ENCODE measurements at regions not wholly inside any gene's neighbourhood (a gene's known extent, or its start where the extent isn't known, plus 50 kb on each side); places are given as distances from the start of the nearest gene placed in this dataset.

- ATAC-seq (no peak), DNase-seq (no peak)
- intact Hi-C loops (cut with DNase I), result no loop called here
- H3K4me3 ChIP-seq, result no peak overlapping the region
- H3K27me3 ChIP-seq, result no peaks in the 10 kb centered on the region
- no peaks in the 10 kb centered on the region for H3K36me3 ChIP-seq
- no peak overlapping the region for H3K27ac ChIP-seq
- no peak for TF ChIP-seq CTCF (IDR thresholded peaks at IDR 0.05)
- H3K4me1 ChIP-seq, result no peaks in the 10 kb centered on the region
- H3K9me3 ChIP-seq, result no peaks in the 10 kb centered on the region
Measured at GRCh38 chr3:135352213-135352612, 557.2 kb downstream of the EPHB1 start.

GRCh38 chr3:135362889-135363288, 567.8 kb downstream of the EPHB1 start:
- H3K4me3 ChIP-seq, result no peak overlapping the region
- ATAC-seq, result no peak
- intact Hi-C loops (cut with DNase I), result no loop called here

GRCh38 chr3:135364676-135365075, 569.6 kb downstream of the EPHB1 start:
- H3K27ac ChIP-seq, result no peak overlapping the region
- intact Hi-C loops (cut with DNase I), result no loop called here
- no peaks in the 10 kb centered on the region for H3K4me1 ChIP-seq

More at GRCh38 chr3:135362889-135363288, 567.8 kb downstream of the EPHB1 start:
- Histone ChIP-seq H3K9me3 (no peaks in the 10 kb centered on the region), H3K36me3 (no peaks in the 10 kb centered on the region), H3K27me3 (no peaks in the 10 kb centered on the region), H3K4me1 (no peaks in the 10 kb centered on the region), H3K27ac (no peak overlapping the region)
- DNase-seq, result no peak
- no peak for TF ChIP-seq CTCF (IDR thresholded peaks at IDR 0.05)

GRCh38 chr3:135366816-135367215, 571.8 kb downstream of the EPHB1 start:
- DNase-seq (no peak), ATAC-seq (no peak)
- intact Hi-C loops (cut with DNase I), result no loop called here
- Histone ChIP-seq H3K9me3 (no peaks in the 10 kb centered on the region), H3K27ac (no peak overlapping the region), H3K27me3 (no peaks in the 10 kb centered on the region), H3K4me3 (no peak overlapping the region), H3K36me3 (no peaks in the 10 kb centered on the region), H3K4me1 (no peaks in the 10 kb centered on the region)
- no peak for TF ChIP-seq CTCF (IDR thresholded peaks at IDR 0.05)

More at GRCh38 chr3:135364676-135365075, 569.6 kb downstream of the EPHB1 start:
- TF ChIP-seq CTCF (IDR thresholded peaks at IDR 0.05), result no peak
- no peak for ATAC-seq
- DNase-seq, result no peak
- H3K4me3 ChIP-seq, result no peak overlapping the region
- no peaks in the 10 kb centered on the region for H3K27me3 ChIP-seq
- no peaks in the 10 kb centered on the region for H3K36me3 ChIP-seq
- H3K9me3 ChIP-seq, result no peaks in the 10 kb centered on the region

GRCh38 chr3:135368316-135368715, 573.3 kb downstream of the EPHB1 start:
- H3K9me3 ChIP-seq, result no peaks in the 10 kb centered on the region
- no peaks in the 10 kb centered on the region for H3K4me1 ChIP-seq
- intact Hi-C loops (cut with DNase I), result no loop called here
- no peak overlapping the region for H3K27ac ChIP-seq
- no peak overlapping the region for H3K4me3 ChIP-seq
- no peak for ATAC-seq
- no peak for TF ChIP-seq CTCF (IDR thresholded peaks at IDR 0.05)
- no peaks in the 10 kb centered on the region for H3K27me3 ChIP-seq
- DNase-seq, result no peak
- no peaks in the 10 kb centered on the region for H3K36me3 ChIP-seq

- intact Hi-C loops (cut with DNase I), result no loop called here
- no peak for TF ChIP-seq CTCF (IDR thresholded peaks at IDR 0.05)
- no peak for ATAC-seq
- Histone ChIP-seq H3K36me3 (no peaks in the 10 kb centered on the region), H3K4me3 (no peak overlapping the region), H3K27ac (no peak overlapping the region), H3K4me1 (no peaks in the 10 kb centered on the region), H3K27me3 (no peaks in the 10 kb centered on the region), H3K9me3 (no peaks in the 10 kb centered on the region)
- DNase-seq, result no peak
Measured at GRCh38 chr3:135368781-135369180, 573.7 kb downstream of the EPHB1 start.
